BLaER1 (cell line): ENCODE measurements at regions not wholly inside any gene's neighbourhood (a gene's known extent, or its start where the extent isn't known, plus 50 kb on each side); places are given as distances from the start of the nearest gene placed in this dataset.

Experiments
- H3K27ac ChIP-seq: shearing (Covaris generic); formaldehyde crosslinking; 2 replicates; pipeline ENCODE4 v1.8.1; 2022
- H3K27me3 ChIP-seq: shearing (Covaris generic); formaldehyde crosslinking; 2 replicates; pipeline ENCODE4 v1.8.1; 2022
- H3K36me3 ChIP-seq: shearing (Covaris generic); formaldehyde crosslinking; 2 replicates; pipeline ENCODE4 v1.8.1; 2022
- H3K4me1 ChIP-seq: shearing (Covaris generic); formaldehyde crosslinking; 2 replicates; pipeline ENCODE4 v1.8.1; 2022
- H3K4me2 ChIP-seq: shearing (Covaris generic); formaldehyde crosslinking; 2 replicates; pipeline ENCODE4 v1.8.1; 2022
- H3K4me3 ChIP-seq: shearing (Covaris generic); formaldehyde crosslinking; 2 replicates; pipeline ENCODE4 v1.8.1; 2022
- H3K9ac ChIP-seq: shearing (Covaris generic); formaldehyde crosslinking; 2 replicates; pipeline ENCODE4 v1.8.1; 2022
- H3K9me3 ChIP-seq: shearing (Covaris generic); formaldehyde crosslinking; 2 replicates; pipeline ENCODE4 v1.8.1; 2022
- H4K20me1 ChIP-seq: shearing (Covaris generic); formaldehyde crosslinking; 2 replicates; pipeline ENCODE4 v1.8.1; 2022
- Cebpa-rat ChIP-seq: shearing (Covaris generic); IDR thresholded peaks from 2 replicates; pipeline ENCODE4 v1.8.1; 2022

DNA sequence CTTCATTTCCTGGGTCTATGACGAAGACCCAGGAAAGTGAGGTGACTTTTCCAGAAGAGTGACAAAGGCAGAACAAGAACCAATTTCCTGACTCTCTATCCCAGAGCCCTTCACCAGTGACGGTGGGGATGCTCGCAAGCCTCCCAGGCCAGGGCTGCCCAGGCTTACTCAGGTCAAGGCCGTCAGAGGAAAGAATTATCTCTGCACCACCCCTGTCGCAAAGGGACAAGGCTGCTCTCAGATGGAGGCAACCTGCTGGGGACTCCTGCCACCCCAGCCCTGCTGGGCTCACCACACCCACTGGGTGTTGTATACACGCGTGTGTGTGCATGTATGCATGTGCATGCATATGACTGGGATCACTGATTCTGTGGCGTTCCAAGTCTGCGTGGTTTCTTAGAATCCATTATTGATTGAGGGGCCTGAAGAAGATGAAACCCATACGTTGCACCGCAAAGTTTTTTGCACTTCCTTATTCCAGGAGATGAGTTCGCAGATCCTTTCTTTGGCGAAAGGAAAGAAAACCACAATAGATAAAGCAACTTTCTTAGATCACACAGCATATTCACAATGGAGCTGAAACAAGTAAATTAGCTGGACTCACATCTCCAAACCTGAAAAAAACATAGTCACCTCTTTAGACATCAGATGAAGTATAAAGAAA, 255.8 kb downstream of the RHOU start:
- Histone ChIP-seq H3K27me3 (no peaks in the 10 kb centered on the region), H3K27ac (peak overlapping the region; percentile 64), H3K9me3 (no peaks in the 10 kb centered on the region), H3K9ac (no peak overlapping the region), H3K4me3 (no peak overlapping the region), H3K4me2 (peak overlapping the region; percentile 69), H4K20me1 (no peaks in the 10 kb centered on the region), H3K36me3 (no peaks in the 10 kb centered on the region), H3K4me1 (peaks cover 50% of the 10 kb centered on the region)
- no peak for TF ChIP-seq Cebpa-rat

DNA sequence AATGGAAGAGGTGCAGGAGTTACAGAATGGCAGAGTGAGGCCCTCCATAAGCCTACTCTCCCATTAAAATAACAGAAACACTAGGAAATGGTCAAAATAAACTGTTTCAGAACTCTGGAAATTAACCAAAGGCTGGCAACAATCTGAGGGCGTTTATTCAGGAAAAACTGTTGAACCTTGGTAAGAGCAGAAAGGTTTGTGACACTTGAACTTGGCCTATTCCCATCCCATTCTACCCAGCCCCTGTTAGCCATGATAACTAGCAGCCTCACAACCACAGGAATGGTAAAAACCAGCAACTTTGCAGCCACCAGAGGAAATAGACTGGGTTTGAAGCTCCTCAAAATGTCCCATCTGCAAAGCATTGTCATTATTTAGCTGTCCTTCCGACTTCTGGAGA, 256.8 kb downstream of the RHOU start:
- Histone ChIP-seq H3K4me3 (no peak overlapping the region), H3K27ac (no peak overlapping the region), H3K9me3 (no peaks in the 10 kb centered on the region), H3K4me1 (peaks cover 50% of the 10 kb centered on the region), H3K27me3 (no peaks in the 10 kb centered on the region), H3K9ac (no peak overlapping the region), H4K20me1 (no peaks in the 10 kb centered on the region), H3K36me3 (no peaks in the 10 kb centered on the region), H3K4me2 (peak overlapping the region; percentile 26)
- TF ChIP-seq Cebpa-rat, result no peak

DNA sequence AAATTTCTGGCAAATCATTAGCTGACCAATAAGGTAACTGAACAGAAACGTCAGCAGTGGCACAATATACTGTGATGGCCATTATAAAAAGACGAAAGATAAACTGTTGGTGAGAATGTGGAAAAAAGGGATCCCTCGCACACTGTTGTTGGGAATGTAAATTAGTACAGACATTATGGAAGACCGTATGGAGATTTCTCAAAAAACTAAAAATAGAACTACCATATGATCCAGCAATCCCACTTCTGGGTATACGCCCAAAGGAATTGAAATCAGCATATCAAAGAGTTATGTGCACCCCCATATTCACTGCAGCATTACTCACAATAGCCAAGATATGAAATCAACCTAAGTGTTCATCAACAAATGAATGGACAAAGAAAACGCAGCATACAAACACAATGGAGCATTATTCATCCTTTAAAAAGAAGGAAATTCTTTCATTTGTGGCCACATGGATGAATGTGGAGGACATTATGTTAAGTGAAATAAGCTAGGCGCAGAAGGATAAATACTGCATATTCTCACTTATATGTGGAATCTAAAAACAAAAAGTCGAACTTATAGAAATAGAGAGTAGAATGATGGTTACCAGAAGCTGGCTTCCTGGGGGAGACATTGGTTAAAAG, 257.7 kb downstream of the RHOU start:
- Histone ChIP-seq H3K4me1 (peaks cover 46% of the 10 kb centered on the region), H3K9me3 (no peaks in the 10 kb centered on the region), H3K4me2 (no peak overlapping the region), H3K36me3 (no peaks in the 10 kb centered on the region), H4K20me1 (no peaks in the 10 kb centered on the region), H3K4me3 (no peak overlapping the region), H3K27ac (no peak overlapping the region), H3K27me3 (no peaks in the 10 kb centered on the region), H3K9ac (no peak overlapping the region)
- TF ChIP-seq Cebpa-rat, result no peak

DNA sequence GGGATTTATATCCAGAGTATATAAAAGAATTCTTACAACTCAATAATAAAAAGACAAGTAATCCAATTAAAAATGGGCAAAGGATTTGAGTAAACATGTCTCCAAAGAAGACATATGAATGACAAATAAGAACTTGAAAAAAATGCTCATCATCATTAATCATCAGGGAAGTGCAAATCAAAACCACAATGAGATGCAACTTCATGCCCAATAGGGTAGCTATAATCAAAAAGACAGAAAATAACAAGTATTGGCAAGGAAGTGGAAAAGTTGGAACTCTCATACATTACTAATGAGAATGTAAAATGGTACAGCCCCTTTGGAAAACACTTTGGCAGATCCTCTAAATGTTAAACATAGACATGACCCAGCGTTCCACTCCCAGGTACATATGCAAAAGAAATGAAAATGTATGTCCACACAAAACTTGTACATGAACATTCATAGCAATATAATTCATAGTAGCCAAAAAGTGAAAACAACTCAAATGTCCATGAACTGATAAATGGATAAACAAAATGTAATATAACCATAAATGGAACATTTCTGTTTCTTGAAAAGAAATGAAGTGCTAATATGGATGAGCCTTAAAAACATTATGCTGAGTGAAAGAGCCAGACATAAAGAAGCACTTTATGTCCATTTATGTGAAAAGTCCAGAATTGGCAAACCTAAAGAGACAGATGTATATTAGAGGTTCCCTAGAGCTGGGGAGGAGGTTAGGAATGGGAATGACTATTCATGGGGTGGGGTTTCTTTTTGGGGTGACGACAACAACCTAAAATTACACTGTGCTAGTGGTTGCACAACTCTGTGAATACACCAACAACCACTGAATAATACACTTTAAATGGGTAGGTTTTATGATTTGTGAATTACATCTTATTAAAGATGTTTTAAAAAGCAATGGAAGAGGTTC, 259.7 kb downstream of the RHOU start:
- Histone ChIP-seq H3K4me3 (no peak overlapping the region), H4K20me1 (no peaks in the 10 kb centered on the region), H3K4me2 (no peak overlapping the region), H3K9me3 (no peaks in the 10 kb centered on the region), H3K27ac (no peak overlapping the region), H3K9ac (no peak overlapping the region), H3K36me3 (no peaks in the 10 kb centered on the region), H3K4me1 (peaks cover 28% of the 10 kb centered on the region), H3K27me3 (no peaks in the 10 kb centered on the region)
- no peak for TF ChIP-seq Cebpa-rat

DNA sequence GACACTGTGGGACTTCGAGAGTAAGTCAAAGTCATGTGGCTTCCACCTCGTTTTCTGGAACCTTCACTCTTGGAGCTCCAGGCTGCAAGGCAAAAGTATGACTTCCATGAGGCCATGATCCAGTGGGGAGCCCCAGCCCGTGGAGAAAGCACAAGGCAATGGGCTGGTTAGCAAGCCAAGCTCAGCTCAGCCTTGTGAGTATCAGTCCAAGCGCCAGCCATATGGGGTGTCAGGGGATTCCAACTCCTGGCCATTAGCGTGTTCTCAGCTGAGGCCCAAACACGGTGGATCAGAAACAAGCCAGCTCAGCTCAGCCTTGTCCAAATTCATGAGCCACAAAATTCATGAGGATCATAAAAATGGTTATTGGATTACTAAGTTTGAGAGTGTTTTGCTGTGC, 261.0 kb downstream of the RHOU start:
- no peak for TF ChIP-seq Cebpa-rat
- Histone ChIP-seq H4K20me1 (no peaks in the 10 kb centered on the region), H3K9me3 (no peaks in the 10 kb centered on the region)

DNA sequence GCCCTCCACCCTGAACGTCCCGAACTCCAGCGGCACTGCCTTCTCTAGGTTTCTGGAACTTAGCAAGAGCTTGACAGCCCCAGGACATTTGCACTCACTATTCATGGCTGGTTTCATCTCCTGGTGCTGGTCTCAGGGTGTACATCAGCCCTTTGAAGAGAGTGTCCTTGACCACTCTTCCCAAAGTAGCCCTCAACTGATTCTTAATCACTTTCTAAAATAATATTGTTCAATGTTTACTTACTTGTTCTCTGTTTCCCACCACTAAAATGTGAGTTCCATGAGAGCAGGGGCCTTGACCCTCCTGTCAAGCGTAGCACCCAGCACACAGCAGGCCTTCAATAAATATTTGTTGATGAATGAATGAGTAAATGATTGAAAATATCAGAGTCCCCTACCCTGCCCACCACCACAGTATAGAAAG, 262.5 kb downstream of the RHOU start:
- no peak overlapping the region for H3K9ac ChIP-seq
- H3K4me1 ChIP-seq, result no peaks in the 10 kb centered on the region; the same call in 1 of the 2 replicates
- no peaks in the 10 kb centered on the region for H3K9me3 ChIP-seq
- TF ChIP-seq Cebpa-rat, result no peak
- H3K4me2 ChIP-seq, result no peak overlapping the region
- no peaks in the 10 kb centered on the region for H3K36me3 ChIP-seq
- H3K27ac ChIP-seq, result no peak overlapping the region
- H3K27me3 ChIP-seq, result no peaks in the 10 kb centered on the region
- no peaks in the 10 kb centered on the region for H4K20me1 ChIP-seq
- H3K4me3 ChIP-seq, result no peak overlapping the region

More for the DNA sequence above, 261.0 kb downstream of the RHOU start:
- Histone ChIP-seq H3K4me2 (no peak overlapping the region), H3K27me3 (no peaks in the 10 kb centered on the region), H3K4me1 (peaks cover 14% of the 10 kb centered on the region), H3K36me3 (no peaks in the 10 kb centered on the region), H3K4me3 (no peak overlapping the region), H3K9ac (no peak overlapping the region), H3K27ac (no peak overlapping the region)

DNA sequence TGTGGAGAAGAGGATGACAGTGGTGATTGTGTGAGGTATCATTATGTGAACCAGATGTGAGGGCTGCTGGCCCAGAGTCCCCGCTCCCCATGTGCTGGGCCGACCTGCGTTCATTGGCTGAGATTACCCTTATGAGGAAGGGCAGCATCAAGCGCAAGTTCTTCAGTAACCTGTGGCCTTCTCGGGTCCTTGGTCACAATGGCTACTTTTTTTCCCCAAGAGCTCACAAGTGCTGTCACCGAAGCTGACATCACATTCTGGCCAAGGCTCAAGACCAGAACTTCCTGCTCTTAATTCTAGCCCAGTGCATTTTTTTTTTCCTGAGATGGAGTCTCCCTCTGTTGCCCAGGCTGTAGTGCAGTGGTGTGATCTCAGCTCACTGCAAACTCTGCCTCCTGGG, 262.9 kb downstream of the RHOU start:
- H3K36me3 ChIP-seq, result no peaks in the 10 kb centered on the region
- H3K9me3 ChIP-seq, result no peaks in the 10 kb centered on the region
- H3K27me3 ChIP-seq, result no peaks in the 10 kb centered on the region
- no peaks in the 10 kb centered on the region for H3K4me1 ChIP-seq
- no peak overlapping the region for H3K4me2 ChIP-seq
- H3K4me3 ChIP-seq, result no peak overlapping the region
- no peak overlapping the region for H3K9ac ChIP-seq
- no peak overlapping the region for H3K27ac ChIP-seq
- H4K20me1 ChIP-seq, result no peaks in the 10 kb centered on the region
- no peak for TF ChIP-seq Cebpa-rat

DNA sequence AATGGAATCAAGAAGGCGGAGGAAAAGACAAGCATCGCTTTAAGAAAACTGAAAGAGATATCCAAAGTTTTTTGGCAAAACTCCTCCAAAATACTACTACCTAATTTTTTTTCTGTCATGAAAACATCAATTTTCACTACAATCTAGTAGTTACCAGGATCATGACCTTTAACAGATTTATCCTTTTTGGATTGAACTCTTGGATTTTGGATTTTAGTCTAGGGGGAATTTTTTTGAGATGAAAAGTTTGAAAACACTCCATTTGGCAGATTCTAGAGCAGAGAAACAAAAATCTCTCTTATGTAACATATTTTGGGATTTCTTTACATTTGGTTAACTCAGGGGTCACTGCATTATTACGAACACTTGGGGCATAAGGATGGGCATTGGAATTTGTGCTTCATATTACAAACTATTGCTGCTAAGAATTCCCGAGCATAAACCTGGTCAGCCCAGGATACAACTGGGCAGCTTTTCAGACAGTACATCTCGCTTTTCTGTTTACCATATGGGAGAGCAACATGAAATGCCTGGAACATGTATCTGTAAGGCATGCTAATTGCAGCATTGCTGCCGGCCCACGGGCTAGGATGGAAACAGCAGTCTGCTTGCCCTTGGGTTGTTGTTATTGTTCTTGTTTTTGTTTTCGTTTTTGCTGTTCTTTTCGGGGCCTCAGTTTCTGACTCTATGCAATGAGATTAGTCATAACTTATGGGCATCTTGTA, 264.3 kb downstream of the RHOU start:
- no peak overlapping the region for H3K4me2 ChIP-seq
- no peaks in the 10 kb centered on the region for H3K27me3 ChIP-seq
- H3K27ac ChIP-seq, result no peak overlapping the region
- H3K9ac ChIP-seq, result no peak overlapping the region
- H3K9me3 ChIP-seq, result no peaks in the 10 kb centered on the region
- no peaks in the 10 kb centered on the region for H3K4me1 ChIP-seq
- H3K36me3 ChIP-seq, result no peaks in the 10 kb centered on the region
- no peak for TF ChIP-seq Cebpa-rat
- H4K20me1 ChIP-seq, result no peaks in the 10 kb centered on the region
- no peak overlapping the region for H3K4me3 ChIP-seq

DNA sequence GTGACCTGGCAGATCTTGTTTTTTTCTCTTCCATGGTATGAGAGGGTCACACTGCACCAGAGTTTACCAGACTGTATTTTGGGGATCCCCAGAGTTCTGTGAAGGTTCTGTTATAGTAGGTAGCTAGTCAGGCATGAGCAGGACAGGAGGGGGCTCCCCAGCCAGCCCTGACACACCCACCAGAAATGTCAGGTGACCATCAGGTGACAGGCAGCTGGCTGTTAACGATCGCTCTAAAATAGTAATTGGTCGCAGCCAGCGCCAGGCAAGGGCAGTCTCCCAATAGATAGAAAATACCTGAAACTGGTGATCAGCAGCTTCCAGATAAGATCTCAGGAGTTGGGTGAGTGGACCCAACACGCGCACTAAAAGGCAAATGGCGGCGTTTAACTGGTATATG, 264.9 kb downstream of the RHOU start:
- H3K4me2 ChIP-seq, result no peak overlapping the region
- no peak overlapping the region for H3K9ac ChIP-seq
- no peak for TF ChIP-seq Cebpa-rat
- H3K27ac ChIP-seq, result no peak overlapping the region
- H3K9me3 ChIP-seq, result no peaks in the 10 kb centered on the region
- no peaks in the 10 kb centered on the region for H3K36me3 ChIP-seq
- no peak overlapping the region for H3K4me3 ChIP-seq
- no peaks in the 10 kb centered on the region for H4K20me1 ChIP-seq
- H3K27me3 ChIP-seq, result no peaks in the 10 kb centered on the region
- no peaks in the 10 kb centered on the region for H3K4me1 ChIP-seq
